Brain microvascular endothelial cell (primary cell): ENCODE measurements at regions not wholly inside any gene's neighbourhood (a gene's known extent, or its start where the extent isn't known, plus 50 kb on each side); places are given as distances from the start of the nearest gene placed in this dataset.
A peak's percentile ranks its signal among the peaks of the same experiment; 100 is the strongest.

Source experiments
- DNase-seq: peaks from one replicate; pipeline ENCODE4 v3.0.0-alpha.2; 2020
- H3K27ac ChIP-seq: fragments of 250-450 bp; sonication (Bioruptor Pico); 2 replicates; pipeline ENCODE4 v1.5.1; 2020; ENCODE audit warnings: mild to moderate bottlenecking, moderate library complexity
- H3K27me3 ChIP-seq: fragments of 250-450 bp; sonication (Bioruptor Pico); replicated peaks from 2 replicates; pipeline ENCODE4 v1.5.1; 2020; ENCODE audit warnings: mild to moderate bottlenecking
- H3K36me3 ChIP-seq: fragments of 250-450 bp; sonication (Bioruptor Pico); replicated peaks from 2 replicates; pipeline ENCODE4 v1.5.1; 2020; ENCODE audit warnings: mild to moderate bottlenecking
- H3K4me3 ChIP-seq: 2 replicates; pipeline ENCODE4 v1.5.1; 2011; ENCODE audit warnings: low read depth, mild to moderate bottlenecking, control low read depth, low read length, moderate library complexity
- CTCF ChIP-seq: IDR thresholded peaks from 2 replicates; pipeline ENCODE4 v1.5.1; 2011; ENCODE audit warnings: low read depth, mild to moderate bottlenecking, moderate library complexity, low read length, control low read depth, inconsistent platforms; ENCODE audit errors: missing control alignments
- in situ Hi-C: cut with HindIII; loops from 2 replicates; pipeline ENCODE4 v1.10.0; 2017; ENCODE audit warnings: low sequenced_read_pairs, low pct_ligation_motif_present

GRCh38 chr2:204174034-204174433 lies 237.5 kb downstream of the ICOS start:
- Histone ChIP-seq H3K27ac (no peak overlapping the region), H3K36me3 (no peaks in the 10 kb centered on the region), H3K27me3 (peaks cover 3% of the 10 kb centered on the region), H3K4me3 (no peak overlapping the region)
- TF ChIP-seq CTCF: no peak
- no peak for DNase-seq
- in situ Hi-C loops: no loop called here

GRCh38 chr2:204175552-204176271 lies 239.1 kb downstream of the ICOS start:
- no peak for DNase-seq
- H3K27ac ChIP-seq: no peak overlapping the region
- TF ChIP-seq CTCF: no peak
- no peak overlapping the region for H3K4me3 ChIP-seq
- peaks cover 3% of the 10 kb centered on the region for H3K27me3 ChIP-seq
- H3K36me3 ChIP-seq: no peaks in the 10 kb centered on the region
- in situ Hi-C loops: no loop called here

DNA sequence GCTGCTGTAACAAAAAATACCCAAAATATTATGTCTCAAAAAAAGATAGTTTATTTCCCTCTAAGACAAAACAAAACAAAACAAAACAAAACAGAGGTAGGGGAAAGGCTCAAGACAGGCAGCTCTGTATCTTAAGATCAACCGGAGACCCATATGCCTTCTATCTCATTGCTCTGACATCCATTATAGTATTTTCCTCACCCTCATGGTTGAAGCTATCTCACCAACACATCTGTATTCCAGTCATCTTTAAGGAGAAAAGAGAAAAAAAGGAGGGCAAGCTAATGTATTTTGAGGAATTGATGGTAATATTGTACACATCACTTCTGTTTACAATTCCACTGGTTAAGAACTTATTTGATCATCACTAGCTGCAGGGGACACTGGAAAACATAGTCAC lies 239.7 kb downstream of the ICOS start:
- no peaks in the 10 kb centered on the region for H3K36me3 ChIP-seq
- peaks cover 3% of the 10 kb centered on the region for H3K27me3 ChIP-seq
- H3K4me3 ChIP-seq: no peak overlapping the region
- TF ChIP-seq CTCF: no peak
- DNase-seq: no peak
- in situ Hi-C loops: no loop called here
- H3K27ac ChIP-seq: no peak overlapping the region

- no peak for TF ChIP-seq CTCF
- in situ Hi-C loops: no loop called here
- no peaks in the 10 kb centered on the region for H3K36me3 ChIP-seq
- no peak overlapping the region for H3K4me3 ChIP-seq
- H3K27me3 ChIP-seq: no peaks in the 10 kb centered on the region
- H3K27ac ChIP-seq: no peak overlapping the region
- DNase-seq: no peak
Measured at GRCh38 chr2:204177251-204177976, 240.9 kb downstream of the ICOS start.

DNA sequence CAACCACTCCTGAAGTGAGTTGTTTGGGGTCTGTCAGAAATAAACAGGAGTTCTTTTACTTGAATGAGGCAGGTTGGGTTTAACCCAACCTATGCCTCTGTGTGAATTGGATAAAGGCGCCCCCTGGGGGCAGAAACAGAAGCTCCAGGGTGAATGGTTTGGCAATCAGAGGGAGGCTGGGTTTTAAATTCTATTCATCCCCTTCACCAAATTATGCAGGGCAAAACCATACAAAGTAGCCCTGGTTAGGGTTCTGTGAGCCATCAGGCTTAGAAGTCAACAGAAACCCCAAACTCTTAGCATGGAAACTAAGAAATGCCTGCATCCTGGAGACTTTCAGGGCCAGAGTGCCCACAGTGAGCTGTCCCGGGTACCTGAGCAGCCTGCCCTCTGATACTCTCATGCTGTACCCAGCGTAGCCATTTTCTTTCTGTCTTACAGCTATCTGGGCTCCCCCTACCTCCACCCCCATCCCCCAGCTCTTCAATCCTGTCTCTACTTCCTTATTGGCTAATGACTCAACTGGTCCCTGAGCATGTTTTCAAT lies 241.5 kb downstream of the ICOS start:
- Histone ChIP-seq H3K27ac (no peak overlapping the region), H3K36me3 (no peaks in the 10 kb centered on the region), H3K4me3 (no peak overlapping the region), H3K27me3 (no peaks in the 10 kb centered on the region)
- in situ Hi-C loops: no loop called here
- DNase-seq: peak; percentile 20
- peak; percentile 68 for TF ChIP-seq CTCF
